Glomerular visceral epithelial cell (primary cell): ENCODE measurements at regions not wholly inside any gene's neighbourhood (a gene's known extent, or its start where the extent isn't known, plus 50 kb on each side); places are given as distances from the start of the nearest gene placed in this dataset.
"Not testable (repeated sequence)": the region's sequence is repeated elsewhere in the genome, so short reads cannot be mapped to it uniquely, and the experiment has no call there.

Experiments
- DNase-seq: peaks from one replicate; pipeline ENCODE4 v3.0.0-alpha.2; 2016; ENCODE audit errors: extremely low spot score

DNA sequence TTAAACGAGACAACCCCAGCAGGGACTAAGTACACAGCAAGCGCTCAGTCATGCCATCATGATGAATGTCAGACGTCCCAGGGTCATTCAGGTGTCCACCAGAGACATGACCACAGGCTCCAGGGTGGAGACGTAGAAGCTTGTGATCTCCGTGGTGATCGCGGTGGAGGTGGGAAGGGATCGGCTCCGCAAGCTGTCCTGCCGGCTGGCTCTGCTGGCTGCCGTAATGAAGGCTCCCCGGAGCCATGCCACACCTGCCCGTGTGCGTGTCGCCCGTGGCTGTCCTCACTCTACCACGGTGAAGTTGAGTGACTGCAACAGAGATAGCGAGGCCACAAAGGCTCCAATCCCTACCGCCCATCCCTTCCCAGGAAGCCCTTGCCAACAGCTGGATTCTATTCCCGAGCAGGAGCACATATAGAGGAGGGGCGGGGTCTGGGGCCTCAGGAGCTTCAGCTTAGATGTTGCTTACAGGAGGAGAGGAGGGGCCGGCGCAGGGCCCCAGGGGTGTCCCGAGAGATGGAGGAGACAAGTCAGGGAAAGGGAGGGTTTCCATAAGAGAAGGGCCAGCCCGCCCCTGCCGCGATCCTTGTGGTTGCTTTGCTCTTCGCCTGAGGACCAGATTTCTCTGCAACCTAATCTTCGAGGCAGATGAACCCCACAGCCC, 332.6 kb upstream of the SFSWAP start:
- DNase-seq: no peak

GRCh38 chr12:131378861-131379665, 331.8 kb upstream of the SFSWAP start:
- DNase-seq: no peak

DNA sequence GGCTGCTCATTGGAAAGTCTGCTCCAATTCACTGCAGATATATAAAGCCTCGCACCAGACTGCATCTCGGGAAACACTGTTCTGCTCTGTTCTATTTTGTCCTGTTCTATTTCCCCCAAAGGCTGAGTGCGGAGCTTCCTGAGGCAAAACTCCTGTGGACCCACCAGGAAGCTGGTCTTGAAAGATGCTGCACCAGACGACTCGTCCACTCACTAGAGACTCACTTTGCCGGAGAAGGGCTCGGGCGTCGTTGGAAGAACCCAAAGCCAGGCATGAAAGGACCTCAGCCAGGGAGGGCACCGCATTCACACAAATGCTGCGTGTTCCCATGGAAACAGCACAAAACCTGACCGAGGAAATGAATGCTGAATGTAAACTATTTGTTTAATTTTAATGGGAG, 331.2 kb upstream of the SFSWAP start:
- DNase-seq: no peak

DNA sequence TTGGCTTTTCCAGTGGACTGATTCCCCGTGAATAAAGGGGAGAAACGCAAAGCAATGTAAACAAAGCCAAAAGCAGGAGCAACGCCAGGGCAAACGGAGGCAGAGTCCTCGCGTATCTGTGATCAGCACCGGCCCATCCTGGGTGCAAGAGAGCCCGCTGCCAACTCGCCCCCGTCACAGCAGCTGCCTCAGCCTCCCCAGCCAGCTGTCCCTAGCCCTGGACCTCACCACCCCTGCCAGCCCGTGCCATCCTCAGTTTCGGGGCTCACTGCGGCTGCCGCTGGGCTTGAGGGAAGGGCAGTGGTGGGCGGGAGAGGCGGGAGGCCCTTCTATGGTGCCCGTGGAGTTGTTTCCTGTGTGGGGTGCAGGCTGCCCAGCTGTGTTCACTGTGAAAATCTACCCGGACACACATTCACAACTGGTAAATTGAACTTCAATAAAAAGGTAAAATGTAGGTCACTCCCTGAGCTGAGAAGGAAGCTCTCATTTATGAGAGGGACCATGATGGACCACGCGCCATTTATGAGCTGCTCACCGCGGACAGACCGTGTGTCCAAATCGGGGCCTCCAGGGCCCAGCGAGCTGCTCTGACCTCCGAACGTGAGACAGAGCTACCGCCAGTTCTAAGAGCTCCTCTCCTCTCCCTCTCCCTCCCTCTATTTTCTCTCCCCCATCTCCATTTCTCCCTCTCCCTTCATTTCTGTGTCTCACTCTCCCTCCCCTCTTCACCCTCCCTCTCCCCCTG, 330.5 kb upstream of the SFSWAP start:
- no peak for DNase-seq

DNA sequence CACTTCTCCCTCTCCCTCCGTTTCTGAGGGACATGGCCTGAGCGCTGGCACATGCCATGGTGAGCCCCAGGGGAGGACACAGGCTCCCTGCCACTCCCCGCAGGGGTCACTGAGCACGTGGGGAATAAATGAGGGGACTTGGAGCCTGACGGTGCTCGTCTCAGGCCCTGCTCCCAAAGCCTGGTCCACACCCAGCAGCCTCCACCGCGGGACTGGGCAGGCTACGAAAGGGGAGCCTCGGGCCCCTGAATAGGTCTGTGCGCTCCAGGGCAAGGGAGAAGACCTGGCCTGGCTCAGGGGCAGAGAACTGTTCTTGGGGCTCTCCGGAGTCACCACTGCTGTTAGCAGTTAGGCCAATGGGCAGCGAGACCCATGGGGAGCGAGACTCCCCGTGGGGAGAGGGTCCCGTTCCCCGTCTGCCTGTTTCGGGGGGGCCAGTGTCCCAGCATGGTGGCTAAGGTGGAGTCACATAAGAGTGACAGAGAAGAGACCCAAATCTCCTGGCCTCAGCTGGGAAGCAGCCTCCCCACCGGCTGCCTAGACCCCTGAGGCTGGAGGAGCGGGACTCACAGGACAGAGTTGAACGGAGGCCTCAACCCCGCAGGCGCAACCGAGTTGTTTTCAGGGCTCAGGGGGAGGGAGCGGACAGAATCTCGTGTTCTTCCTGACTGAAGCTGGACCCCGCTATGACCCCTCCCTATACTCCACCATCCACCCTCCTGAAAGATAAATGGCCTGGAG, 329.8 kb upstream of the SFSWAP start:
- DNase-seq: no peak

GRCh38 chr12:131381716-131382430, 329.0 kb upstream of the SFSWAP start:
- no peak for DNase-seq

DNA sequence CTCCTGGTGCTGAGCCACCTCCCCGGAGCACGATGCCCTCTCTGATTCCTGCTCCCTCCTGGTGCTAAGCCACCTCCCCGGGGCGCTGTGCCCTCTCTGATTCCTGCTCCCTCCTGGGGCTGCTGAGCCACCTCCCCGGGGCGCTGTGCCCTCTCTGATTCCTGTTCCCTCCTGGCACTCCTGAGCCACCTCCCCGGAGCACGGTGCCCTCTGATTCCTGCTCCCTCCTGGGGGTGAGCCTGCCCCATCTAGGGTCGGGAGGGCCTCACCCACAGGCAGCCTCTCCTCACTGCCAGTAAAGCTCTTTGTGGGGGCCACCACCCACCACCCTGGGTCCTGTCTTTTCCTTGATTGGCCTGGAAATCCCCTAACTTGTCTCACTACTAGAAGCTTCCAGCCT, 327.6 kb upstream of the SFSWAP start:
- no peak for DNase-seq

DNA sequence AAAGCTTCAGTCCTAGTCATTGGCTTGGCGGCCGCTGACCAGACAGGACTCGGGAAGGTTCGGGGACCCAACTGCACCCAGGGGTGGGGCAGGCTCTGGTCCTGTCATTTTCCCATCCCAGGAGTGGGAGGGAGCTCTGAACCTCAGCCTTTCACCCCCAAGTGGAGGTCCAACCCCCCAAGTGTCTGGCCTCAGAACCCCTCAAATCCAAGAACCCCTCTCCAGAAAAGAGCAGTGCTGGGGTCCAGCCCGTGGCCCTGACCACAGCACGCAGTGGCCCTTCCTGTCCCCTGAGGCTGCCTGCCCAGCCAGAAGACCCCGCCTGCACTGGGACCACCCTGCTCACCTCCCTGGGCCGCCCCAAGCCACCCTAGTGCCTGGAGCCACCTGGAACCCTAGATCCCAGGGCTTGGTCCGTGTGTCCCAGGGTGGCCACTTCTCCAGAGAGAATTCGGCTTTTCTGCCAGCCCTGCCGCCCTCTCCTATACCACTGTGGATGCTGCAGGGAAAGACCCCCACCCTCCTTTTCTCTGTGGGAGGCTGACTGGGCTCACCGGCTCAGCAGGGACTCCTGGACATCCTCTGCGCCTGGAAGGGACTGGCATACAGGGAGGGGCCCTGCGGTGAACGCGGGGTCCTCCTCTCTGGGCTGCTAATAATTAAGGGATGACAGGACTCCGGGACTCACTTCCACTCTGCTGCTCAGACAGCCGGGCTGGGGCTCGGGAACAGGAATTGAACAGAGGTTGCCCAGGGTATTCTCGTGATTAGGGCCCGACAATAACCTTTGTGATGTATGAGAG, 326.9 kb upstream of the SFSWAP start:
- DNase-seq: no peak

DNA sequence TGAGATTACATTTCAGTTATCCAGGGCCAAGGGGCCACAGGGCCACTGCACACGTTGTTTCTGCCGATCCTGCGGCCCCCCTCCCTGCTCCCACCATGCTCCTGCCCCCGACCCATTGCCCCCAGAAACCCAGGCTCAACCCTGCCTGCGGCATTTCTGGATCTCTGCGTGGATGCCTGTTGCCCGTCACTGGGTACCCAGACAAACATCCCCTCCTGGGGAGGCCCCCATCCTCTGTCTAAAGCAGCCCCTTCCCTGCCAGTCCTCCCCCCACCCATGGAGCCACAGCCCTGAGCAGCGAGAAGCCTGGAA, 326.4 kb upstream of the SFSWAP start:
- no peak for DNase-seq

DNA sequence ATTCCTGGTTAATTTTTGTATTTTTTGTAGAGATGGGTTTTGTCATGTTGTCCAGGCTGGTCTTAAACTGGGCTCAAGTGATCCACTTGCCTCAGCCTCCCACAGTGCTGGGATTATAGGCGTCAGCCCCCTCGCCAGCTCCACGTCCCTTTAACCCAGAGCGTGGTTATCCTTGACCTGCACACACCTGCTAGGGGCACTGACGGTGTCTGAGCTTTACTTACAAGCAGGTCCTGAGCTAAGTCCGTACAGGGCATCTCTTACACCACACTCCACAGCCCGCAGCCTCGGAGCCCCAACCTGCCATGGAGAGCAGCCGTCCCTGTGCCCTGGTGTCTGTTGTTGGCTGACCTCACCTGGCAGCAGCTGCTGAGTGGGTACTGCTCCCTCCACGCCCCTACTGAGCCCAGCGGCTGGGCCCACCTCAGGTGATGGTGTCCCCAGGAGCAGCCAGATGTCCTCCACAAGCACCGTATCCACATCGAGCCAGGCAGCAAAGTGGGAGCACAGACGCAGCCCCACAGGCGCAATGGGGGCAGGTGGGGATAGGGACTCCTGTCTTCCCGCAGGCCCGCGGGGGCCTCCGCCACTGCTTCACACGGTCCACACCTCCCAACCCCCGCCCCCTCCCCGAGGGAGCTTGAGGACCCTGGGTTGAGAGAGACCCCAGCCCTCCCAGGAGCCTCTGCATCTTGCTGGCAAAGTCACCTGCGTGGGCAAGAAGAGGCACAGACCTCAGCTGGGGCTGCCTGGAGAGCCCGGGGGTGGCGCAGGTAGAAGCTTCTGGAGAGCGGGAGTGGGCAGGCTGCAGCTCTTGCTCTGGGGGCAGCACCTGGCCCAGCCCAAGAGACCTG, 325.4 kb upstream of the SFSWAP start:
- no peak for DNase-seq

- no peak for DNase-seq
Observed at GRCh38 chr12:131386167-131386521, 324.7 kb upstream of the SFSWAP start.

DNA sequence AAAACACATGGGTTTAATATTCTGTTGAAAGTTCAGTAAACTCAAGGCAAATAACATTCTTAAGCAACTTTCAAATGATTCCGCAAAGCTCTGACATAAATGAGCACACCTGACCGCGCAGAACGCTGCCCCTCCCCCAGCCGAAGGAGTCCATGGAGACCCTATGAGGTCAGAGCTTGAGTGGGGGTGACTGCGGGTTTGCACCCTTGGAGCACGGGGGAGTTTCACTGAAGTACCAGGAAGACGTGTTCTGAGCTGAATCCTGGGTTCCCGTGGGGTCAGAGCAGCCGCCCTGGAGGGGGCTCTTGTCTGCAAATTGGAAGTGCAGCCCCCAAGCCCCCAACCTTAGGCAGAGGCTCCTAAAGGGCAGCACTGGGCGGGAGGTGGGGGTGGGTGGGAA, 324.1 kb upstream of the SFSWAP start:
- DNase-seq: no peak

GRCh38 chr12:131387281-131388163, 323.4 kb upstream of the SFSWAP start:
- no peak for DNase-seq

- not testable (repeated sequence) for DNase-seq
Observed at GRCh38 chr12:131388164-131389053, 322.5 kb upstream of the SFSWAP start.

DNA sequence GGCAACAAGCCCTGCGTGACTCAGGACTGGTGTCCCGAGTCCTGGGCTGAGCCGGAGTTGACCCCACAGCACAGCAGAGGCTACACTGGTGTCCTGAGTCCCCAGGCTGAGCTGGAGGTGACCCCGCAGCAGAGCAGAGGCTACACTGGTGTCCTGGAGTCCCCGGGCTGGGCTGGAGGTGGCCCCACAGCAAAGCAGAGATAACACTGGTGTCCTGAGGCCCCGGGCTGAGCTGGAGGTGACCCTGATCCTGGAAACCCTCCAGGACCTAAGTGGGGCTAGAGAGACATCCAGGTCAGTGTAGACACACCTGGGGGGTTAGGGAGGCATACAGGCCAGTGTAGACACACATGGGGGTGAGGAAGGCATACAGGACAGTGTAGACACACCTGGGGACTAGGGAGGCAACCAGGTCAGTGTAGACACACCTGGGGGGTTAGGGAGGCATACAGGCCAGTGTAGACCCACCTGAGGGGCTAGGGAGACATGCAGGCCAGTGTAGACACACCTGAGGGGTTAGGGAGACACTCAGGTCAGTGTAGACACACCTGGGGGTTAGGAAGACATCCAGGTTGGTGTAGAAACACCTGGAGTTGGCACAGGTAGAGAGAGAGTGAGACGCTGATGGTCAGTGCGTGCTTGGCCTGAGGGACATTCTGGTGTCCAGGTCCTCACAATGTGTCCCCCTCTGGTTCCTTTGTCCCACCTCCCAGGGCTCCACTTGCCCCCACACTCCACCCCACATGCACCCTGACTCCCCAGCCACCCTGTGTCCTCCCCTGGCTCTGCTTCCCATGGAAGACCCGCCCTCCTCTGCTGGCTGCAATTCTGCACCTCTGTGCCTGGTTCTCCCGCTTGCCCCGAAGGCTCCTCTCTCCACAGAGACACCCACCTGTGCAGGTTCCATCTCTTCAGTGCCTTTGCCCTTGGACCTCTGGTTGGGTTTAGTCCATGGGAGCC, 321.6 kb upstream of the SFSWAP start:
- DNase-seq: no peak
